Neural progenitor cell (in vitro differentiated cells): ENCODE measurements at regions not wholly inside any gene's neighbourhood (a gene's known extent, or its start where the extent isn't known, plus 50 kb on each side); places are given as distances from the start of the nearest gene placed in this dataset.

Experiments used
- EZH2 ChIP-seq: fragments of 200-600 bp; sonication (generic); IDR thresholded peaks from 2 replicates; pipeline ENCODE4 v1.6.1; 2017; ENCODE audit warnings: antibody characterized with exemption, mild to moderate bottlenecking, moderate library complexity
- EZH2phosphoT487 ChIP-seq: fragments of 200-600 bp; sonication (generic); IDR thresholded peaks from 2 replicates; pipeline ENCODE4 v1.6.1; 2017; ENCODE audit warnings: antibody characterized with exemption
- TF ChIP-seq, protein P1 (sequence below): fragments of 200-600 bp; sonication (generic); IDR thresholded peaks from 2 replicates; pipeline ENCODE4 v1.5.1; 2017; ENCODE audit warnings: antibody characterized with exemption, mild to moderate bottlenecking

DNA sequence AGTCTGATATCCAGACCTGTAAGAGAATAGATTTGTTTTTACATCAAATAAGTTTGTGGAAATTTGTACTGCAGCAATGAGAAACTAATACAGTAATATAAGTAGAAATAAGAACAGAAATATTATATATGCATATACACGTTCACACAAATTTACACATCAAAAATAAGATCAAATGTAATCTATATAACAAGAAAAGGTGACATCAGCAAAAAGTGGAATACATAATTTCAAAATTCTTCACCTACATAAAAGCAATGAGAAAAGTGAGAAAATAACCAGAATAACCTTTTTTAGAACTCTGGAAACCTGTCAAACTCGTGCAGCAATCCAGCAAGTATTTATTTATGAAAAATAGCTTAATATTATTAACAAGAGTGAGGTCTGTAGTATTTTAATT, 1124.6 kb upstream of the ATXN7L3B start:
- TF ChIP-seq, protein P1, sequence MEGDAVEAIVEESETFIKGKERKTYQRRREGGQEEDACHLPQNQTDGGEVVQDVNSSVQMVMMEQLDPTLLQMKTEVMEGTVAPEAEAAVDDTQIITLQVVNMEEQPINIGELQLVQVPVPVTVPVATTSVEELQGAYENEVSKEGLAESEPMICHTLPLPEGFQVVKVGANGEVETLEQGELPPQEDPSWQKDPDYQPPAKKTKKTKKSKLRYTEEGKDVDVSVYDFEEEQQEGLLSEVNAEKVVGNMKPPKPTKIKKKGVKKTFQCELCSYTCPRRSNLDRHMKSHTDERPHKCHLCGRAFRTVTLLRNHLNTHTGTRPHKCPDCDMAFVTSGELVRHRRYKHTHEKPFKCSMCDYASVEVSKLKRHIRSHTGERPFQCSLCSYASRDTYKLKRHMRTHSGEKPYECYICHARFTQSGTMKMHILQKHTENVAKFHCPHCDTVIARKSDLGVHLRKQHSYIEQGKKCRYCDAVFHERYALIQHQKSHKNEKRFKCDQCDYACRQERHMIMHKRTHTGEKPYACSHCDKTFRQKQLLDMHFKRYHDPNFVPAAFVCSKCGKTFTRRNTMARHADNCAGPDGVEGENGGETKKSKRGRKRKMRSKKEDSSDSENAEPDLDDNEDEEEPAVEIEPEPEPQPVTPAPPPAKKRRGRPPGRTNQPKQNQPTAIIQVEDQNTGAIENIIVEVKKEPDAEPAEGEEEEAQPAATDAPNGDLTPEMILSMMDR, result no peak
- TF ChIP-seq EZH2 (no peak), EZH2phosphoT487 (no peak)
